PC-3 (cell line): ENCODE measurements at regions not wholly inside any gene's neighbourhood (a gene's known extent, or its start where the extent isn't known, plus 50 kb on each side); places are given as distances from the start of the nearest gene placed in this dataset.
"Not testable (repeated sequence)": the region's sequence is repeated elsewhere in the genome, so short reads cannot be mapped to it uniquely, and the experiment has no call there.

ENCODE experiments used
- ATAC-seq: fragments of 200-7000 bp; cut with Tn5 transposase; 2 replicates; pipeline ENCODE4 v1.9.1; 2020; ENCODE audit warnings: mild to moderate bottlenecking, moderate library complexity
- BruUV-seq: library from RNA; stranded (reverse); fragments of 400-500 nt; replicated peaks from 2 replicates; lab custom pipeline; 2021; lab: Mats Ljungman, UMichigan
- CTCF ChIA-PET: fragments of 300-600 bp; sonication (Branson Sonifier 250); formaldehyde crosslinking; loops from one replicate; lab custom pipeline; 2022; ENCODE audit warnings: antibody characterized with exemption; lab: Charles Lee
- POLR2A ChIA-PET: fragments of 300-600 bp; sonication (Branson Sonifier 250); formaldehyde crosslinking; loops from one replicate; lab custom pipeline; 2022; ENCODE audit warnings: antibody characterized with exemption; ENCODE audit not compliant: unreplicated experiment; lab: Charles Lee
- DNase-seq: peaks from one replicate; pipeline ENCODE4 v3.0.0-alpha.2; 2015
- H2AFZ ChIP-seq: fragments of 300-600 bp; sonication (generic); 2 replicates; pipeline ENCODE4 v1.6.0; 2016; ENCODE audit warnings: antibody characterized with exemption, low read length
- H3F3A ChIP-seq: fragments of 300-600 bp; sonication (generic); one replicate; pipeline ENCODE4 v1.6.0; 2017; ENCODE audit warnings: antibody characterized with exemption, low read length, control low read depth, mild to moderate bottlenecking; ENCODE audit not compliant: unreplicated experiment
- H3K27ac ChIP-seq: fragments of 300-600 bp; sonication (generic); 2 replicates; pipeline ENCODE4 v1.5.1; 2016; ENCODE audit warnings: mild to moderate bottlenecking, low read length
- H3K27me3 ChIP-seq: fragments of 300-600 bp; sonication (generic); 2 replicates; pipeline ENCODE4 v1.6.1; 2016; ENCODE audit warnings: low read length, mixed read lengths
- H3K36me3 ChIP-seq: fragments of 300-600 bp; sonication (generic); 2 replicates; pipeline ENCODE4 v1.6.1; 2016; ENCODE audit warnings: low read depth, mixed run types, low read length, mixed read lengths
- H3K4me1 ChIP-seq: fragments of 300-600 bp; sonication (generic); 2 replicates; pipeline ENCODE4 v1.5.1; 2016; ENCODE audit warnings: low read length; ENCODE audit not compliant: insufficient read depth
- H3K4me2 ChIP-seq: fragments of 300-600 bp; sonication (generic); 2 replicates; pipeline ENCODE4 v1.6.0; 2016; ENCODE audit warnings: low read length
- H3K4me3 ChIP-seq: fragments of 300-600 bp; sonication (generic); 2 replicates; pipeline ENCODE4 v1.5.1; 2016; ENCODE audit warnings: mild to moderate bottlenecking, low read length, mixed read lengths
- H3K79me2 ChIP-seq: fragments of 300-600 bp; sonication (generic); 2 replicates; pipeline ENCODE4 v1.6.1; 2017; ENCODE audit warnings: low read length, mixed read lengths
- H3K9ac ChIP-seq: fragments of 300-600 bp; sonication (generic); 2 replicates; pipeline ENCODE4 v1.6.0; 2016; ENCODE audit warnings: mild to moderate bottlenecking, low read length
- H3K9me2 ChIP-seq: fragments of 300-600 bp; sonication (generic); replicated peaks from 2 replicates; pipeline ENCODE4 v1.6.1; 2016; ENCODE audit warnings: mixed run types, low read length, mixed read lengths
- H3K9me3 ChIP-seq: fragments of 300-600 bp; sonication (generic); 2 replicates; pipeline ENCODE4 v1.6.1; 2016; ENCODE audit warnings: low read length, mixed read lengths
- H4K20me1 ChIP-seq: fragments of 300-600 bp; sonication (generic); 2 replicates; pipeline ENCODE4 v1.6.1; 2016; ENCODE audit warnings: low read length, mixed read lengths
- intact Hi-C: fragments of 100-400 bp; cut with micrococcal nuclease; formaldehyde crosslinking; loops from 2 replicates; pipeline ENCODE4 v1.9.0; 2023

- H4K20me1 ChIP-seq, H3K9ac ChIP-seq, CTCF ChIA-PET, H3K4me1 ChIP-seq, H2AFZ ChIP-seq, DNase-seq, ATAC-seq, POLR2A ChIA-PET, H3K9me3 ChIP-seq, H3K36me3 ChIP-seq, intact Hi-C loops, H3K27ac ChIP-seq, H3K4me2 ChIP-seq, H3K4me3 ChIP-seq, H3F3A ChIP-seq, H3K79me2 ChIP-seq, H3K9me2 ChIP-seq, BruUV-seq, H3K27me3 ChIP-seq: not testable (repeated sequence)
Observed at GRCh38 chr17:30645875-30646274, 168.7 kb downstream of the GOSR1 start.

- H3K9me3 ChIP-seq, H3K4me2 ChIP-seq, H3K4me1 ChIP-seq, POLR2A ChIA-PET, H3K4me3 ChIP-seq, H3K27me3 ChIP-seq, H2AFZ ChIP-seq, H3F3A ChIP-seq, H3K36me3 ChIP-seq, intact Hi-C loops, DNase-seq, H4K20me1 ChIP-seq, H3K79me2 ChIP-seq, H3K9me2 ChIP-seq, ATAC-seq, H3K27ac ChIP-seq, CTCF ChIA-PET, H3K9ac ChIP-seq, BruUV-seq: not testable (repeated sequence)
Observed at GRCh38 chr17:30644713-30645112, 167.5 kb downstream of the GOSR1 start.

- H3F3A ChIP-seq, H3K27ac ChIP-seq, H3K9me2 ChIP-seq, H3K9ac ChIP-seq, H3K9me3 ChIP-seq, H4K20me1 ChIP-seq, H3K4me1 ChIP-seq, H3K79me2 ChIP-seq, H3K27me3 ChIP-seq, ATAC-seq, POLR2A ChIA-PET, BruUV-seq, H2AFZ ChIP-seq, intact Hi-C loops, H3K4me3 ChIP-seq, DNase-seq, H3K36me3 ChIP-seq, H3K4me2 ChIP-seq, CTCF ChIA-PET: not testable (repeated sequence)
Observed at GRCh38 chr17:30644287-30644686, 167.1 kb downstream of the GOSR1 start.

- CTCF ChIA-PET, H3K4me1 ChIP-seq, ATAC-seq, H3F3A ChIP-seq, intact Hi-C loops, H2AFZ ChIP-seq, DNase-seq, H3K4me3 ChIP-seq, H3K9me3 ChIP-seq, H4K20me1 ChIP-seq, H3K9ac ChIP-seq, H3K27me3 ChIP-seq, BruUV-seq, H3K4me2 ChIP-seq, H3K36me3 ChIP-seq, H3K27ac ChIP-seq, H3K79me2 ChIP-seq, POLR2A ChIA-PET, H3K9me2 ChIP-seq: not testable (repeated sequence)
Observed at GRCh38 chr17:30641428-30641827, 164.2 kb downstream of the GOSR1 start.

- H3K9me2 ChIP-seq, H3K9me3 ChIP-seq, ATAC-seq, POLR2A ChIA-PET, intact Hi-C loops, H3K4me2 ChIP-seq, H3K79me2 ChIP-seq, H3K4me1 ChIP-seq, H3K27me3 ChIP-seq, H3K4me3 ChIP-seq, H3K27ac ChIP-seq, DNase-seq, H3K36me3 ChIP-seq, BruUV-seq, H4K20me1 ChIP-seq, H2AFZ ChIP-seq, CTCF ChIA-PET, H3K9ac ChIP-seq, H3F3A ChIP-seq: not testable (repeated sequence)
Observed at GRCh38 chr17:30639391-30639790, 162.2 kb downstream of the GOSR1 start.

- H3K36me3 ChIP-seq, H3K9ac ChIP-seq, BruUV-seq, H3K9me2 ChIP-seq, H3K4me2 ChIP-seq, H4K20me1 ChIP-seq, H2AFZ ChIP-seq, H3K4me1 ChIP-seq, CTCF ChIA-PET, ATAC-seq, H3K9me3 ChIP-seq, H3K4me3 ChIP-seq, H3K27ac ChIP-seq, POLR2A ChIA-PET, H3K79me2 ChIP-seq, intact Hi-C loops, H3F3A ChIP-seq, H3K27me3 ChIP-seq: not testable (repeated sequence)
- peak; percentile 4 for DNase-seq
Observed at GRCh38 chr17:30638968-30639367, 161.8 kb downstream of the GOSR1 start.

GRCh38 chr17:30631651-30632050 lies 154.4 kb downstream of the GOSR1 start:
- H3K27me3 ChIP-seq, H3K9me2 ChIP-seq, H3K4me3 ChIP-seq, H3K27ac ChIP-seq, CTCF ChIA-PET, BruUV-seq, ATAC-seq, intact Hi-C loops, POLR2A ChIA-PET, H4K20me1 ChIP-seq, H3K36me3 ChIP-seq, H3K79me2 ChIP-seq, H3K4me1 ChIP-seq, H3K4me2 ChIP-seq, H2AFZ ChIP-seq, DNase-seq, H3F3A ChIP-seq, H3K9me3 ChIP-seq, H3K9ac ChIP-seq: not testable (repeated sequence)
